Epidermal melanocyte (primary cell): ENCODE measurements at regions not wholly inside any gene's neighbourhood (a gene's known extent, or its start where the extent isn't known, plus 50 kb on each side); places are given as distances from the start of the nearest gene placed in this dataset.

Source experiments
- DNase-seq: peaks from one replicate; pipeline ENCODE4 v3.0.0; 2011; ENCODE audit warnings: low spot score; ENCODE audit not compliant: insufficient read length

GRCh38 chr22:22040908-22041307 is 58.3 kb upstream of the TOP3B start:
- no peak for DNase-seq

GRCh38 chr22:22040472-22040871 is 57.9 kb upstream of the TOP3B start:
- no peak for DNase-seq

- DNase-seq, result no peak
These were observed 56.9 kb upstream of the TOP3B start for GRCh38 chr22:22039286-22040074.

DNA sequence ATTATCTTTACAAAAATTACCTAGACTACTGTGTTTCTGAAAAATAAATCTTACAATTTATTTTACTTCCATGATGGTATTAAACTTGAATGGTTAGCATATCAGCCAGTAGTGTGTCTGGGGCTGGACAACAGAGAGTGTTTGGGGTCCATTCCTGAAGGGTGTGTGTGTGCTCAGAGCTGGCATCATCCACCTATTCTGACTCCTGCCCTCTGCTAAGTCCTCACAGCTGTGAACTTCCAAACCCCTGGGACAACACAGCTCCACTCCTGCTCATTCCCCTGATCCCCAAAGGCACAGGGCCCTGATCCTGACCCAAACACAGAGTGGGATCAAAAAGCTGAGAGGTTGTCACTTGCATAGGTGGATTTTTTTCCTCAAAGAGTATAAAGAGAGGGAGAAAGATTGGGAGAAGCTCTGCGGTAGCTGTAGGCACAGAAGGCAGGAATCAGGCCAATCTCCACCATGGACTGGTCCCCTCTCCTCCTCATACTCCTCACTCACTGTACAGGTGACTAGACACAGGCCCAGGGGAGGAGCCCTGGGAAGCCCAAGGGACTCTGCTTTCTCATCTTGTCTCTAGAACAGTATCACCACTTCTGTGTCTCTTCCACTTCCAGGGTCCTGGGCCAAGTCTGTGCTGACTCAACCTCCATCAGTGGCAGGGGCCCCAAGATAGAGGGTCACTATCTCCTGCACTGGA is 55.7 kb upstream of the TOP3B start:
- DNase-seq, result no peak

- no peak for DNase-seq
These were observed 55.2 kb upstream of the TOP3B start for GRCh38 chr22:22037740-22038139.

DNA sequence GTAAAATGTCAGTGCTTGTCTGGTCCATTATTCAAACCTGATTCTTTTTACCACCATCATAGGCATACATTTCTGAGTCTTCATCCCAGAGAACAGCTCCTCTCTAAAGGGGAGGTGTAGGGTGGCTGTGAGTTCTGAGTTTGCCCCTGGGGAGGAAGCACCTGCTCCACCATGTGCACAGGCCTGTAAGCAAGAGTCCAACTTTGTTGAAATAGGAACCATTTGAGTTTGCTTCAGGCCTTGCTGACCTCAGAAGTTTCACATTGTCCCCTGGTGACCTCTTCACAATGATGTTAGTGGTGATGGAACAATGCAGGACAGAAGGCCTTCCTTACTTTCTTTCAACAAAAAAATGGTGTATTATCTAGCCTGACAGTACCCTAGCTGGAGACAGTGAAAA is 54.6 kb upstream of the TOP3B start:
- DNase-seq, result no peak

- no peak for DNase-seq
These were observed 54.0 kb upstream of the TOP3B start for GRCh38 chr22:22036588-22036987.

DNA sequence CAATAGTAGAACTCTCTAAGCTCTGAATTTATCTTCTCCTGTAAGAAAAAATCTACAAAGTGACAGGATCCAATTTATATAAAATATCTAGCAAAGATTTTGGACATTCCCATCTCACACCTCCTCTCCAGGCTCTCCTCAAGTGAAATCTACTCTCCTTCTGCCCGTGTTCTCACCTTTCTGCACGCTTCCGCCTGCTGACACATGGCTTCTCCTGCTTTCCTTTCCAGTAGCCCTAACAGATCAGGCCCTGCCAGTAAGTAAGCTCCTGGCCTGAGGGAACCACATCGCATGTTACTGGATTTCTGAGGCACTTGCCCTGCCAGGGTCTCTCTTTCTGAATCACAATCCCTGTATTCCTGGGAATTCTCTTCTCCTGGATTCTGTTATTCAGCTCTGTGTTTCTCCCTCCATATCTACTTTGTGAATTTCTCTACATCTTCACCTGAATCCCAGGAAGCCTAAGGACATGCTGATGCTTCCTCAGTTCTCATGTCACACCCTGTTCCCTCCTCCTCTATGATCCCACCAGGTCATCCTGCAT is 53.3 kb upstream of the TOP3B start:
- DNase-seq, result no peak

DNA sequence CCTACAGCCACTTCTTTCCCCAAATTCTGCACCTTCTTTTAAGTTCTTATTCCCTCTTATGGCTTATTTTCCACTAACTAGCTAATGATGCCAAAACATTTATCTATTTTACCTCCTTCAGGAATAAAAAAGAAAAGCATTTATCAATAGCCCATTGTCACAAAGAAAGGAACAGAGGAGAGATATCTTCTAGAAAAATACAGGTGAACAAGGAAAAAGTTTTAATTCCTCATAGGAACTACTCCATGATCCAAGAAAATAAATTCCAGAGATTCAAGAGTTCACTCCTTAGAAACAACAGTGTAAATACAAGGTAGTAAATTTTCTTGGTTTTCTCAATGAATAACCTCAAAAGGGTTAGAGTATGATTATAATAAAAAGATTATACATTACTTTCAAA is 52.6 kb upstream of the TOP3B start:
- DNase-seq, result no peak

GRCh38 chr22:22034469-22035132 is 52.0 kb upstream of the TOP3B start:
- DNase-seq, result no peak

DNA sequence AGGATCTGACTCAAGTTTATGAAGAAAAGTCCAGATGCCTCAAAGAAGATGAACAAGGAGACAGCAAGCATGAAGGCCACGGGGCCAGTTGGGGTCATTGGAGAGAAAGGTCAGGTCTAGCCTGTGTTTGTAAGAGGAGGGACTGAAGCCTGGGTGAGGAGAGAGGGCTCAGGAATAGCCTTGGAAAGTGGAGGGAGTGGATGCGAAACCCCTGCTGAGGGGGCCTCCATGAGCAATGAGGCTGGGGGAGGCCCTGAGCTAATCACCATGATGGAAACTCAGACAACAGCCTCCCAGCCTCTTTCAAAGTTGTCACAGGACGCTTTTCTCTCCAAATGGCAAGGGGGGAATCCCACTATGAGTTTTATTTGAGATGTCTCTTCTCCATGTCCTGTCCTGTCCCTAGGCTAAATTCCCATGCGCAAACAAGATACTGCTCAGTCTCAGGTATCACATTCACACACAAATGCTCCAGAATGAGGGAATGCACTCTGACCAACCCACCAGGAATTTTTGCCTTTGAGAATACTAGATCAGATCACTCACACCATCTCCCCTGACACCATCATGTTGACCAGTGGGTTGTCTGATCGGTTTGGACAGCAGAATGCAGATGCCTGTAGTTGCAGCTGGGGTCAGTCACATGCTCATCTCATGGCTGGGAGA is 51.3 kb upstream of the TOP3B start:
- DNase-seq, result no peak

- no peak for DNase-seq
These were observed 50.6 kb upstream of the TOP3B start for GRCh38 chr22:22032906-22033802.

- no peak for DNase-seq
These were observed 49.7 kb upstream of the TOP3B start for GRCh38 chr22:22032099-22032905.
